ENCODE measurements at regions not wholly inside any gene's neighbourhood (a gene's known extent, or its start where the extent isn't known, plus 50 kb on each side); places are given as distances from the start of the nearest gene placed in this dataset.

- Histone ChIP-seq H3K9me3 (ENCODE audit: severe bottlenecking) (no peaks in the 10 kb centered on the region), H3K4me3 (ENCODE audit: low read depth, low read length) (no peak overlapping the region), H3K36me3 (no peaks in the 10 kb centered on the region), H3K27ac (no peak overlapping the region), H3K27me3 (ENCODE audit: insufficient read depth, low read depth, severe bottlenecking) (no peaks in the 10 kb centered on the region)
- no peak for TF ChIP-seq CTCF (IDR thresholded peaks at IDR 0.05; ENCODE audit: low read depth, low read length)
- no peak for DNase-seq
Observed at GRCh38 chr13:62194371-62194770, 778.7 kb upstream of the PCDH20 start.

GRCh38 chr13:62193919-62194318, 778.3 kb upstream of the PCDH20 start:
- Histone ChIP-seq H3K4me3 (ENCODE audit: low read depth, low read length) (no peak overlapping the region), H3K36me3 (no peaks in the 10 kb centered on the region), H3K27ac (no peak overlapping the region), H3K9me3 (ENCODE audit: severe bottlenecking) (no peaks in the 10 kb centered on the region), H3K27me3 (ENCODE audit: insufficient read depth, low read depth, severe bottlenecking) (no peaks in the 10 kb centered on the region)
- TF ChIP-seq CTCF (IDR thresholded peaks at IDR 0.05; ENCODE audit: low read depth, low read length): no peak
- no peak for DNase-seq

- H3K36me3 ChIP-seq: no peaks in the 10 kb centered on the region
- no peaks in the 10 kb centered on the region for H3K9me3 ChIP-seq (ENCODE audit: severe bottlenecking)
- no peaks in the 10 kb centered on the region for H3K27me3 ChIP-seq (ENCODE audit: insufficient read depth, low read depth, severe bottlenecking)
- no peak overlapping the region for H3K4me3 ChIP-seq (ENCODE audit: low read depth, low read length)
- TF ChIP-seq CTCF (IDR thresholded peaks at IDR 0.05; ENCODE audit: low read depth, low read length): no peak
- no peak for DNase-seq
- no peak overlapping the region for H3K27ac ChIP-seq
Observed at GRCh38 chr13:62185631-62186255, 770.1 kb upstream of the PCDH20 start.

- Histone ChIP-seq H3K27me3 (ENCODE audit: insufficient read depth, low read depth, severe bottlenecking) (no peaks in the 10 kb centered on the region), H3K27ac (no peak overlapping the region), H3K36me3 (no peaks in the 10 kb centered on the region), H3K9me3 (ENCODE audit: severe bottlenecking) (no peaks in the 10 kb centered on the region), H3K4me3 (ENCODE audit: low read depth, low read length) (no peak overlapping the region)
- no peak for TF ChIP-seq CTCF (IDR thresholded peaks at IDR 0.05; ENCODE audit: low read depth, low read length)
- no peak for DNase-seq
Observed at GRCh38 chr13:62176051-62176450, 760.4 kb upstream of the PCDH20 start.

GRCh38 chr13:62173958-62174357, 758.3 kb upstream of the PCDH20 start:
- Histone ChIP-seq H3K27ac (no peak overlapping the region), H3K36me3 (no peaks in the 10 kb centered on the region), H3K4me3 (ENCODE audit: low read depth, low read length) (no peak overlapping the region), H3K27me3 (ENCODE audit: insufficient read depth, low read depth, severe bottlenecking) (no peaks in the 10 kb centered on the region), H3K9me3 (ENCODE audit: severe bottlenecking) (no peaks in the 10 kb centered on the region)
- no peak for DNase-seq
- TF ChIP-seq CTCF (IDR thresholded peaks at IDR 0.05; ENCODE audit: low read depth, low read length): no peak

- H3K27ac ChIP-seq: no peak overlapping the region
- no peak for TF ChIP-seq CTCF (IDR thresholded peaks at IDR 0.05; ENCODE audit: low read depth, low read length)
Observed at GRCh38 chr13:62171697-62172096, 756.0 kb upstream of the PCDH20 start.

More at GRCh38 chr13:62171697-62172096, 756.0 kb upstream of the PCDH20 start:
- no peak overlapping the region for H3K4me3 ChIP-seq (ENCODE audit: low read depth, low read length)
- H3K27me3 ChIP-seq (ENCODE audit: insufficient read depth, low read depth, severe bottlenecking): no peaks in the 10 kb centered on the region
- DNase-seq: no peak
- H3K9me3 ChIP-seq (ENCODE audit: severe bottlenecking): no peaks in the 10 kb centered on the region
- no peaks in the 10 kb centered on the region for H3K36me3 ChIP-seq
